ENCODE measurements at regions not wholly inside any gene's neighbourhood (a gene's known extent, or its start where the extent isn't known, plus 50 kb on each side); places are given as distances from the start of the nearest gene placed in this dataset.

- TF ChIP-seq CTCF (IDR thresholded peaks at IDR 0.05 in 2 of 3, conservative IDR thresholded peaks at IDR 0.05 in 1 of 3; ENCODE audit: borderline replicate concordance in 1 of 3, insufficient read depth in 1 of 3, low read depth in 2 of 3, low read length in 2 of 3) = no peak
- no peak for TF ChIP-seq CEBPB (IDR thresholded peaks at IDR 0.05; ENCODE audit: low read depth)
- no peak for TF ChIP-seq POLR2AphosphoS5 (IDR thresholded peaks at IDR 0.05; ENCODE audit: low read depth, low read length)
- no peak for TF ChIP-seq ZBTB33 (IDR thresholded peaks at IDR 0.05; ENCODE audit: extremely low read depth, insufficient replicate concordance, low read length)
- no peak for TF ChIP-seq YY1 (IDR thresholded peaks at IDR 0.05; ENCODE audit: extremely low read depth, insufficient replicate concordance, low read depth, low read length)
- no peak for TF ChIP-seq ELF1 (IDR thresholded peaks at IDR 0.05; ENCODE audit: borderline replicate concordance, low read depth)
- no peak for TF ChIP-seq POLR2A (IDR thresholded peaks at IDR 0.05; ENCODE audit: borderline replicate concordance, extremely low read depth, insufficient read depth, insufficient read length)
Measured at GRCh38 chr7:26044320-26044719, 107.7 kb upstream of the NFE2L3 start.

Measured in HCT116 (cell line).